OCI-LY3 (cell line): ENCODE measurements at regions not wholly inside any gene's neighbourhood (a gene's known extent, or its start where the extent isn't known, plus 50 kb on each side); places are given as distances from the start of the nearest gene placed in this dataset.

ENCODE experiments used
- CTCF ChIP-seq: fragments of 200-600, 300-600 bp; sonication (generic); IDR thresholded peaks from 2 replicates; pipeline ENCODE4 v1.5.1; 2014; ENCODE audit warnings: antibody characterized with exemption, low read length, low read depth
- EZH2phosphoT487 ChIP-seq: fragments of 200-600 bp; shearing (Covaris generic); IDR thresholded peaks from 2 replicates; pipeline ENCODE4 v1.6.1; 2018; ENCODE audit warnings: antibody characterized with exemption, mixed run types, low read depth

- TF ChIP-seq CTCF: no peak
- no peak for TF ChIP-seq EZH2phosphoT487
Measured at GRCh38 chr15:24865303-24865702, 89.5 kb upstream of the SNRPN start.
